COLO668 (cell line): ENCODE measurements at regions not wholly inside any gene's neighbourhood (a gene's known extent, or its start where the extent isn't known, plus 50 kb on each side); places are given as distances from the start of the nearest gene placed in this dataset.
A peak's percentile ranks its signal among the peaks of the same experiment; 100 is the strongest.
"Not testable (repeated sequence)": the region's sequence is repeated elsewhere in the genome, so short reads cannot be mapped to it uniquely, and the experiment has no call there.

Experiments
- DNase-seq: peaks from one replicate; lab custom pipeline; 2025; ENCODE audit not compliant: unreplicated experiment; lab: John Stamatoyannopoulos, UW

- no peak for DNase-seq
These were observed 386.3 kb upstream of the CHAC2 start for GRCh38 chr2:53381271-53381670.

- DNase-seq: no peak
These were observed 388.1 kb upstream of the CHAC2 start for GRCh38 chr2:53379547-53379946.

- DNase-seq: no peak
These were observed 388.8 kb upstream of the CHAC2 start for GRCh38 chr2:53378791-53379190.

DNA sequence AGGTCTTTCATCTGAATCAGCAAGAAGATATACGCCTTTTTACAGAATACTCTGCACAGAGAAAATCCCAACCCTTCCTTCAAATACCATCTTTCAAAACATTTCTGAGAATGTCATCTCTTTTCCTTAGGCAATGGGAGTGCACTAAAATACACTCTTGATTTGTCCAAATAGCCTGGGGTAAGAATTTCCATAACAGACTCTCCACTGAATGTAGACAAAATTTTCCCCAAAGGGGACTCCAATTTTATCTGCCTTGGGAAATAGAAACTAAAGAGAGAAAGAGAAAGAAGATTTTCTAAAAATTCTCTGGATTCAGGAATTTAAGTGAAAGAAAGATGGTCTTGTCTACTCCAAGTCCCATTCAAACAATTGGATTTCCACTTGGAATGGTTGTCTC, 394.5 kb upstream of the CHAC2 start:
- no peak for DNase-seq

GRCh38 chr2:53366543-53366942, 401.1 kb upstream of the CHAC2 start:
- no peak for DNase-seq

DNA sequence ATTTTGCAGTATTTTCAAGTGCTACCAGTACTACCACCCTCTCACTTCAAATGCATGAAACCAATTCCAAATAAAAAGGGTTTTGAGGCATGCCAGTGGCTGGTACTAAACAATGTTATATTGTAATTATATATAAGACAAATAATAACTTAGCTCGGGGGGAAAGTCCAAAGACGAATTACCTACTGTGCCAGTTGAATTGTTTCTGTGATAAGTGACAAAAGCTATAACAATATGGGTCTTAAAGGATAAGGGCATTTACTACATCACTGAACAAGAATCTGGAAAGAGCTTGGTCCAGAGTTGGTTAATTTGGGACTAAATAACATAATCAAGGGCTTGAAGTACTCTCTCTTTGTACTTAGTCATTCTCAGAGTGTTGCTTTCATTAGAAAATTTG, 404.7 kb upstream of the CHAC2 start:
- no peak for DNase-seq

GRCh38 chr2:53356291-53356905, 411.2 kb upstream of the CHAC2 start:
- no peak for DNase-seq

DNA sequence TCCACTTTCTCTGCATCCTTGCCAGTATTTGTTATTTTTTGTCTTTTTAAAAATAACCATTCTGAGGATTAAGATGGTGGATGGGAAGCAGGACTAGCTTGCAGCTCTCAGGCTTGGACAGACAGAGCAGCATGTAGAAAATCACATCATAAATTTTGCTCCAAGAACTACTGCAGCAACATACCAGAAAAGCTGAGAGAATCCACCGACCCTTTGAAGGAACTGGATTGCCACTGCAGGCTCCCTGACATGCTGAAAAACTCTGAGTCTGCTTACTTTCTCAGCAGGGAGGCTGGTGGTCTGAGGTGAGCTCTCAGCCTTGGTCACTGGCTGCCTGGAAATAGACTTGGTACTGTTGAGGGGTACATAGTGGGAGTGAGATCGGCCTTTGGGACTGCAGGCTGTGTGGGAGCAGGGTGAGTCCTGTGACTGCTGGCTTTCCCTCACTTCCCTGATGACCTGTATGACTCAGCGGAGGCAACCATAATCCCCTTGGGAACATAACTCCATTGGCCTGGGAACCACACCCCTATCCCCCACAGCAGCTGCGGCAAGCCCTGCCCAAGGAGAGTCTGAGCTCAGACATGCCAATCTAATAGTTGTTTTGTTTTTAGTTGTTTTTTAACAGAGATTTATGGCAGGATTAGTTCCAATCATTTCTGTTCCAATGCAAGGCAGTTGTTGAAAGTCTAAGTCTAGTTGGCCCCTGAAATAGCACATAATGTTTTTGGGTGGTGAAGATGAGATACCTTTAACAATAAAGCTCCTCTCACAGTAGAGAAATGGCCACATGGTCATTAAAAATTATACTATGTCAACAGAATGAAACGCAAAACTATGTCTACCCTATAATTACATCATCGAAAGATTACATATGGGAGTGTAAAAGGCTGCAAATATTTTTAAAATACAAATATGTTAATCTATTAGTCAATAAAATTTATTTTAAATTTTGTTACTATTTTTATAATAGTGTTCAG, 414.2 kb upstream of the CHAC2 start:
- peak; percentile 9 for DNase-seq

GRCh38 chr2:53347269-53347668, 420.3 kb upstream of the CHAC2 start:
- no peak for DNase-seq

GRCh38 chr2:53342248-53342647, 425.4 kb upstream of the CHAC2 start:
- no peak for DNase-seq

GRCh38 chr2:53334610-53335009, 433.0 kb upstream of the CHAC2 start:
- no peak for DNase-seq

GRCh38 chr2:53331667-53332066, 435.9 kb upstream of the CHAC2 start:
- no peak for DNase-seq

DNA sequence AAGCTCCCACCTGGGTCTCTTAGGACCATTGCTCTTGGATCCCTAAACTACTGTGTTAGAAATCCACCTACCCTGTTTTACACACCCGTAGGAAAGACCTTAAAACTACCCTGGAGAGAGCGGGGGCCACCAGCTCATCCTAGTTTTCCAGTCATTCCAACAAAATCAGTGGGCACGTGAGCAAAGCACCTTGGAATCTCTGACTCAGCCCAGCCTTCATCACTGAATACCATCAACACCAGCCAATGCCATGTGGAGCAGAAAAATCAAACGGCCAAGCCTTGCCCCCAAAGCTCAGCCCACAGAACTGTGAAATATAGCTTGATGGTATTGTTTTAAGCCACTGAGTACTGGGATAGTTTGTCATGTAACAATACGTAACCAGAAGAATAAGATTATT, 449.7 kb upstream of the CHAC2 start:
- DNase-seq: no peak

DNA sequence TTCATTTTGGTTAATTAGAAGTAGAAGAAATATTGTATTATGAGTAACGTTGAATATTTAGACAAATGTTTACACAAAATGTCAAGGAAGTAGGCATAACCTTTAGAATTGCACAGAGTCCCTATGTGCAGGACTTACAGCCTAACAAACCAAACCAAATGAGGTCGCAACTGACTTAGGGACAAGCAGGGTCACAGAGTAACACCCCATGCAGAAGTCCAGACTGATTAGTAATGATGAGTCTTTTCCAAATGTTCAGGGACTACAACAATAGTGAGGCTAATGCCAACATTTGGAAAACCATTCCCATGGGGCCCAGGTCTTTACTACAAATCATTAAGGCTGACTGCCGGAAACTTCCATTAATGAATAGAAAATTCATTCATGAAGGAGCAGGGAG, 452.5 kb upstream of the CHAC2 start:
- no peak for DNase-seq

DNA sequence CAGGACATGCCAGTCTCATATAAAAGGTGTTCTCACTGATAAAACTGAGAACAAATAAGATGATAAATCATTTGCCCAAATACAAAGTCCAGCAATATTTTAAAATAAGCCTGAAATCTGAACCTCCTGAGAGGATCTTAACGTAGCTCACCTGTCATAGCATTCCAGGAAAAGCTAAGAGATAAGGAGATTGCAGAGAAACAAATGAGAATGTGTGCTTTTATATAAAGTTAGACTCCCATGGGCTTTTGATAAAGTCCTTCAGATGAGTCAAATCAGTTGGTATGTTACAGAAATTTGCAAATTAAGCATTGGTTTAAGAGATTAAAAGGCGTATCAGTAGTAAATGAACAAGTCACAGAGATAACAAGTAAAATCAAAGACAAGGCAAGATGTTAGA, 452.9 kb upstream of the CHAC2 start:
- DNase-seq: no peak

DNA sequence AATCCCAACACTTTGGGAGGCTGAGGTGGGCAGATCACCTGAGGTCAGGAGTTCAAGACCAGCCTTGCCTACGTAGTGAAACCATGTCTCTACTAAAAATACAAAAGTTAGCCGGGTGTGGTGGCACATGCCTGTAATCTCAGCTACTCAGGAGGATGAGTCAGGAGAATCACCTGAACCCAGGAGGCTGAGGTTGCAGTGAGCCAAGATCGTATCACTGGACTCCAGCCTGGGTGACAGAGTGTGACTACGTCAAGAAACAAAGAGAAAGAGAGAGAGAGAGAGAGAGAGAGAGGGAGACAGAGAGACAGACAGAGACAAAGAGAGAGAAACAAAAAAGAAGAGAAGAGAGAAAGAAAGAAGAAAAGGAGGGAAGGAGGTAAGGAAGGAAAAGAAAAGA, 454.0 kb upstream of the CHAC2 start:
- DNase-seq: not testable (repeated sequence)

- no peak for DNase-seq
These were observed 454.9 kb upstream of the CHAC2 start for GRCh38 chr2:53312721-53313120.

GRCh38 chr2:53312181-53312580, 455.4 kb upstream of the CHAC2 start:
- no peak for DNase-seq

DNA sequence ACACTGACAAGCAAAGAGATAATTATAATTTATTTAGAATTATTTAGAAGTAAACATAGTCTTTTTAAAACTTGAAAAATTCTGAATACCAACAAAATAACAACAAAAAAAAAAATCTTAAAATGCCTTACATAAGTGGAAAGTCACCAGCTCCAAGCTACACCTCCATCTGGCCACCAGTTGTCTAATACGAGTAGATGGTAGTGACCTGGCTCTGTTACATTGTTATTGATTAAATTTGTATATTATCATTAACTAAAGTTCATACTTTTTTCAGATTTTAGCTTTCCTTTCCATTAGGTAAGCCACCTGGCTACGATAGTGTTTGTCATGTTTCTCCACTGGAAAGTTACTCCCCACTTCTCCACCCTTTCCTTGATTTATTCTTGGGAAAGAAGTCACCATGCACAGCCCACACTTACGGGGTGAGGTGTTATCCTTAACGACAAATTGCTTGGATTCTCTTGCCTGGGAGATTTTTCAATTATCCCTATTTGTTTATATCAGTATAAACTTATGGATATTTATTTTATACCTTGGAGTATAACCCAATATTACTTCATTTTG, 464.5 kb upstream of the CHAC2 start:
- no peak for DNase-seq

- no peak for DNase-seq
These were observed 465.1 kb upstream of the CHAC2 start for GRCh38 chr2:53302455-53302854.

DNA sequence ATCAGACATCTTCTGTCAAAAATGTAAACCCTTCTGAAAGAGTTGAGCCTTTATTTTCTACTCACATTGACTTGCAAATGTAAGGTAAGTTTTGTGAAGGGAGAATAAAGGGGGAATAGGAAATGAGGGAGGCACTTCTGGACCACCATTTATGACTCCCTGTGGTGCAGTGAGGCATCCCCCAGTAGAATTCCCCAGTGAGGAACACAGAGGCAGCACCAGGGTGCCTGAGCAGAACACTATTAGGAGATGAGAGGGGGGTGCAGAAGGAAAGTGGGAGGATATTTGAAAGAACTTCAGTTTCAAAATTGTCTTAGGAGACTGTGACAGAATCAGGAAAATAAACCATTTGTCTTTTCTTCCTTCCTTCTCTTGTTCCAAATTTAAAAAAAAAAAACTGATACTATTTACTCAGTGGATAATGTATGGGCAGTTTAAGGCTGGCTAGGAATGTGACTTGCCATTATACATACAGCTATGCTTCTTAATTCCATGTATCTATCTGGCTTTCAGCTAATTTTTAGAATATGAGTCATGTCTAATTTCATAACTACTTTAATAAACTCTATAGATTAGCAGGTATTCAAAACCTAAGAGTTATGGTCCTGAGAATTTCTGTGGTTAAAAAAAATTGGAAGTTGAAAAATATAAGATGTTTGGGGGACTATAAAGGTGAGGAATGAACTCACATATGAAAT, 478.1 kb upstream of the CHAC2 start:
- no peak for DNase-seq

GRCh38 chr2:53286345-53286744, 481.3 kb upstream of the CHAC2 start:
- DNase-seq: no peak
